NCI-H226 (cell line): ENCODE measurements at regions not wholly inside any gene's neighbourhood (a gene's known extent, or its start where the extent isn't known, plus 50 kb on each side); places are given as distances from the start of the nearest gene placed in this dataset.
"Not testable (repeated sequence)": the region's sequence is repeated elsewhere in the genome, so short reads cannot be mapped to it uniquely, and the experiment has no call there.

Experiments
- DNase-seq: peaks from one replicate; pipeline ENCODE4 v3.0.0-alpha.2; 2015

- no peak for DNase-seq
Observed at GRCh38 chr7:108824840-108825580, 255.3 kb downstream of the DNAJB9 start.

- no peak for DNase-seq
Observed at GRCh38 chr7:108825581-108825909, 255.9 kb downstream of the DNAJB9 start.

- DNase-seq = no peak
Observed at GRCh38 chr7:108836256-108836655, 266.6 kb downstream of the DNAJB9 start.

GRCh38 chr7:108838198-108838597 lies 268.5 kb downstream of the DNAJB9 start:
- DNase-seq = no peak

- DNase-seq = no peak
Observed at GRCh38 chr7:108839076-108839475, 269.4 kb downstream of the DNAJB9 start.

- no peak for DNase-seq
Observed at GRCh38 chr7:108845951-108846350, 276.3 kb downstream of the DNAJB9 start.

GRCh38 chr7:108846471-108846870 lies 276.8 kb downstream of the DNAJB9 start:
- no peak for DNase-seq

- DNase-seq = no peak
Observed at GRCh38 chr7:108848486-108848885, 278.8 kb downstream of the DNAJB9 start.

- DNase-seq = no peak
Observed at GRCh38 chr7:108860615-108861014, 290.9 kb downstream of the DNAJB9 start.

GRCh38 chr7:108861071-108861470 lies 291.4 kb downstream of the DNAJB9 start:
- DNase-seq = no peak

- DNase-seq = no peak
Observed at GRCh38 chr7:108863227-108863848, 293.7 kb downstream of the DNAJB9 start.

- DNase-seq = no peak
Observed at GRCh38 chr7:108869070-108869469, 299.4 kb downstream of the DNAJB9 start.

GRCh38 chr7:108875139-108875538 lies 305.5 kb downstream of the DNAJB9 start:
- no peak for DNase-seq

- no peak for DNase-seq
Observed at GRCh38 chr7:108890862-108891261, 321.2 kb downstream of the DNAJB9 start.

- no peak for DNase-seq
Observed at GRCh38 chr7:108908456-108908855, 338.8 kb downstream of the DNAJB9 start.

GRCh38 chr7:108911016-108911415 lies 341.3 kb downstream of the DNAJB9 start:
- no peak for DNase-seq

- DNase-seq = no peak
Observed at GRCh38 chr7:108920490-108920889, 350.8 kb downstream of the DNAJB9 start.

GRCh38 chr7:108943048-108943447 lies 373.4 kb downstream of the DNAJB9 start:
- not testable (repeated sequence) for DNase-seq

GRCh38 chr7:108947526-108947925 lies 377.9 kb downstream of the DNAJB9 start:
- DNase-seq = no peak

GRCh38 chr7:108972004-108972403 lies 402.3 kb downstream of the DNAJB9 start:
- DNase-seq = no peak

GRCh38 chr7:108973075-108973474 lies 403.4 kb downstream of the DNAJB9 start:
- DNase-seq = no peak

GRCh38 chr7:108974641-108975040 lies 405.0 kb downstream of the DNAJB9 start:
- no peak for DNase-seq

- no peak for DNase-seq
Observed at GRCh38 chr7:108985037-108985436, 415.4 kb downstream of the DNAJB9 start.

- DNase-seq = no peak
Observed at GRCh38 chr7:108989319-108989718, 419.6 kb downstream of the DNAJB9 start.

- DNase-seq = no peak
Observed at GRCh38 chr7:108997480-108997879, 427.8 kb downstream of the DNAJB9 start.
